WTC11 (cell line): ENCODE measurements at regions not wholly inside any gene's neighbourhood (a gene's known extent, or its start where the extent isn't known, plus 50 kb on each side); places are given as distances from the start of the nearest gene placed in this dataset.

ENCODE experiments used
- CTCF ChIP-seq: fragments of 200-600 bp; IDR thresholded peaks from 2 replicates; pipeline ENCODE4 v1.8.0; 2022; ENCODE audit warnings: antibody characterized with exemption
- ETV6 ChIP-seq: sonication (generic); formaldehyde crosslinking; IDR thresholded peaks from 2 replicates; pipeline ENCODE4 v1.8.1; 2022; ENCODE audit warnings: mild to moderate bottlenecking, missing genetic modification reagents
- FOXJ3 ChIP-seq: sonication (generic); formaldehyde crosslinking; IDR thresholded peaks from 2 replicates; pipeline ENCODE4 v1.9.0; 2021; ENCODE audit warnings: missing genetic modification reagents, mild to moderate bottlenecking, borderline replicate concordance
- FOXP4 ChIP-seq: sonication (generic); formaldehyde crosslinking; IDR thresholded peaks from 2 replicates; pipeline ENCODE4 v1.8.0; 2022; ENCODE audit warnings: mild to moderate bottlenecking, missing genetic modification reagents
- GABPB1 ChIP-seq: sonication (generic); formaldehyde crosslinking; IDR thresholded peaks from 2 replicates; pipeline ENCODE4 v1.8.1; 2023; ENCODE audit warnings: mild to moderate bottlenecking, missing genetic modification reagents
- IRF2 ChIP-seq: sonication (generic); formaldehyde crosslinking; IDR thresholded peaks from 2 replicates; pipeline ENCODE4 v1.8.0; 2022; ENCODE audit warnings: low read depth, missing genetic modification reagents, borderline replicate concordance
- MAX ChIP-seq: sonication (generic); formaldehyde crosslinking; IDR thresholded peaks from 2 replicates; pipeline ENCODE4 v1.8.0; 2022; ENCODE audit warnings: mild to moderate bottlenecking, missing genetic modification reagents
- MXD4 ChIP-seq: fragments of 250-450 bp; sonication (Bioruptor Pico); IDR thresholded peaks from 2 replicates; pipeline ENCODE4 v1.8.0; 2021; ENCODE audit warnings: mild to moderate bottlenecking, moderate library complexity, borderline replicate concordance
- ZMAT4 ChIP-seq: fragments of 250-450 bp; sonication (Bioruptor Pico); IDR thresholded peaks from 2 replicates; pipeline ENCODE4 v1.9.0; 2021; ENCODE audit warnings: mild to moderate bottlenecking
- ZNF121 ChIP-seq: sonication (generic); formaldehyde crosslinking; IDR thresholded peaks from 2 replicates; pipeline ENCODE4 v1.8.0; 2023; ENCODE audit warnings: missing genetic modification reagents
- ZNF532 ChIP-seq: fragments of 250-450 bp; sonication (Bioruptor Pico); IDR thresholded peaks from 2 replicates; pipeline ENCODE4 v1.9.0; 2021; ENCODE audit warnings: mild to moderate bottlenecking, borderline replicate concordance

GRCh38 chr9:129370770-129371169, 192.7 kb upstream of the IER5L start:
- TF ChIP-seq CTCF (no peak), MXD4 (CRISPR knock-in tag) (no peak), GABPB1 (CRISPR knock-in tag) (no peak), ZNF532 (CRISPR knock-in tag) (no peak), ZMAT4 (CRISPR knock-in tag) (no peak), ZNF121 (CRISPR knock-in tag) (no peak), FOXP4 (CRISPR knock-in tag) (no peak), IRF2 (CRISPR knock-in tag) (no peak), MAX (no peak), ETV6 (CRISPR knock-in tag) (no peak), FOXJ3 (CRISPR knock-in tag) (no peak)
